Thymus (tissue), 11 donors: ENCODE measurements at regions not wholly inside any gene's neighbourhood (a gene's known extent, or its start where the extent isn't known, plus 50 kb on each side); places are given as distances from the start of the nearest gene placed in this dataset.

ENCODE experiments used
- DNase-seq, 9 donors: peaks; one replicate each; pipeline ENCODE4 v3.0.0-alpha.2; 2013; ENCODE audit warnings: low spot score in 9 of 9, low read depth in 6 of 9, missing footprints in 1 of 9
- H3K27ac ChIP-seq, 2 donors: one replicate each; pipeline ENCODE4 v1.5.1; 2013; ENCODE audit warnings: control low read depth in 1 of 2, low read depth in 1 of 2, low read length in 1 of 2, mild to moderate bottlenecking in 1 of 2, moderate library complexity in 1 of 2
- H3K27me3 ChIP-seq, 2 donors: one replicate each; pipeline ENCODE4 v1.5.1; 2013; ENCODE audit warnings: low read length in 1 of 2; ENCODE audit not compliant: control insufficient read depth in 2 of 2, insufficient read depth in 1 of 2
- H3K36me3 ChIP-seq, 2 donors: one replicate each; pipeline ENCODE4 v1.5.1; 2013; ENCODE audit warnings: low read length in 1 of 2, mild to moderate bottlenecking in 1 of 2, moderate library complexity in 1 of 2; ENCODE audit not compliant: control insufficient read depth in 2 of 2, insufficient read depth in 2 of 2
- H3K4me1 ChIP-seq, 2 donors: one replicate each; pipeline ENCODE4 v1.5.1; 2013; ENCODE audit warnings: low read length in 2 of 2; ENCODE audit not compliant: control insufficient read depth in 2 of 2, insufficient read depth in 2 of 2
- H3K4me3 ChIP-seq, 2 donors: one replicate each; pipeline ENCODE4 v1.5.1; 2013; ENCODE audit warnings: low read length in 2 of 2, control low read depth in 1 of 2, mild to moderate bottlenecking in 1 of 2
- H3K9me3 ChIP-seq, 2 donors: one replicate each; pipeline ENCODE4 v1.5.1; 2013; ENCODE audit warnings: low read length in 1 of 2, mild to moderate bottlenecking in 1 of 2; ENCODE audit not compliant: control insufficient read depth in 2 of 2, insufficient read depth in 1 of 2
- WGBS: extraction: QIAGEN DNeasy Blood & Tissue Kit; methylation state at CpG from one replicate; pipeline ENCODE4 v1.1.7; 2013; 5-methylcytosine and 5-hydroxymethylcytosine counted together
- donor health status: healthy.

DNA sequence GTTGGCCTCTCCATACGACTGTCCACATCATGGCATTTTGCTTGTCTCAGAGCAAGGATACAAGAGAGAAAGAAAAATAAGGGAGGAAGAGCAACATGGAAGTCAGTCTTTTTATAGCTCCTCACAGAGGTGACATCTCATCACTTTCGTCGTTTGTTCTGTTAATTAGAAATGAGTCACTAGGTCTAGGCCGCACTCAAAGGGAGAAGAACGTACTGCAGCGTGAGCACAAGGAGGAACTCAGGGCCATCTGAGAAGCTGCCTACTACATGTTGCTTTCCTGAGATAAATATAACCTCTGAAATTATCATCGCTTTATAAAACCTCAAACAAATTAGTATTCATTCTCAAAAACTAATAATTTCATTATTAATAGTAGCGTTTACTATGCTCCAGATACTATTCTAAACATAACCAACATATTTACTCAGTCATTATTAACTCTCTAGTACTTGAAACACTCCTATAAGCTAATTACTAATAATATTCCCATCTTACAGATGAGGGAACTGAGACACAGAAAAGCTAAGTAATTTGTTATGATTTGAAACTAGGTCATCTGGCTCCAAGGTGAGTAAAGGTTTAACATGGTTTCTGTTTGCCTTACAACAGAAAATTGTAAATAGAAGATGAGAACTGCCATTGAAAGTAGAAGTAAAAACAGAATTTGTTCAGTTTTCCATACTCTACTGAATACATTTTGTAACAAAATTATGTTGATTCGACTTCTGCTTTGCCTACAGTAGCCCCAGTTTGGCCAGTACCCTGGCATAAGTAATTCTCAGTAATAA, 213.2 kb upstream of the UGT8 start:
- no peak overlapping the region for H3K4me3 ChIP-seq
- DNase-seq: no peak
- WGBS: 88% methylated on average over 9 of the region's 9 CpGs
- H3K27ac ChIP-seq: no peak overlapping the region
- H3K36me3 ChIP-seq: no peaks in the 10 kb centered on the region
- no peaks in the 10 kb centered on the region for H3K4me1 ChIP-seq
- H3K9me3 ChIP-seq: no peaks in the 10 kb centered on the region
- H3K27me3 ChIP-seq: no peaks in the 10 kb centered on the region

DNA sequence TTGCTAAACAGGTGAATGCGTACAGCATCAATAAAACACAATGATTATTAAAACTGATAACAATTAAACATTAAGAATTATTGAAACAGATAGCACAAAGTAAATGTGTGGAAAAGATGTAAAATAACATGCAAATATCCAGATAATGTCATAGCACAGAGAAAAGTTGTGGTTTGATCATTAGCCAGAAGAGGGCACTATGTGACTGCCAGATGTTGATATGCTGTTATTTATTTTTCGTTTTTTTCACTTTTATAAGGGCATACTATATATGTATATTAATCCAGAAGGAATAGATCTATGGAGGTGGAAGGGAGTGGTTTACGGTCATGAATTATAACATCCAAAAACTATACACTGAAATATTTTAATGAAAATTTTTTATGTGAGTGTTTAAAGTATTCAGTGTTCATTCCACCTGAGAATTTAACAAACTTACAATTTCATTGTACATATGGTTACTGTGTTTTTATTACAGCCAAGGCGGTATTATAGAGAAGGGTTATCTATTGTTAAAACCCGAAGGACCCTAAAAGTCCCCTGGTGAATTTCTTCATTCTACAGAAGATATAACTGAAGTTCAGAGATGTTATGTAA, 211.9 kb upstream of the UGT8 start:
- H3K27ac ChIP-seq: no peak overlapping the region
- H3K27me3 ChIP-seq: no peaks in the 10 kb centered on the region
- 44% methylated on average over 5 of the region's 5 CpGs for WGBS
- H3K4me1 ChIP-seq: no peaks in the 10 kb centered on the region
- H3K9me3 ChIP-seq: no peaks in the 10 kb centered on the region
- DNase-seq: peak in 2 of 9 donors; percentile 18 to 22
- no peaks in the 10 kb centered on the region for H3K36me3 ChIP-seq
- H3K4me3 ChIP-seq: no peak overlapping the region

DNA sequence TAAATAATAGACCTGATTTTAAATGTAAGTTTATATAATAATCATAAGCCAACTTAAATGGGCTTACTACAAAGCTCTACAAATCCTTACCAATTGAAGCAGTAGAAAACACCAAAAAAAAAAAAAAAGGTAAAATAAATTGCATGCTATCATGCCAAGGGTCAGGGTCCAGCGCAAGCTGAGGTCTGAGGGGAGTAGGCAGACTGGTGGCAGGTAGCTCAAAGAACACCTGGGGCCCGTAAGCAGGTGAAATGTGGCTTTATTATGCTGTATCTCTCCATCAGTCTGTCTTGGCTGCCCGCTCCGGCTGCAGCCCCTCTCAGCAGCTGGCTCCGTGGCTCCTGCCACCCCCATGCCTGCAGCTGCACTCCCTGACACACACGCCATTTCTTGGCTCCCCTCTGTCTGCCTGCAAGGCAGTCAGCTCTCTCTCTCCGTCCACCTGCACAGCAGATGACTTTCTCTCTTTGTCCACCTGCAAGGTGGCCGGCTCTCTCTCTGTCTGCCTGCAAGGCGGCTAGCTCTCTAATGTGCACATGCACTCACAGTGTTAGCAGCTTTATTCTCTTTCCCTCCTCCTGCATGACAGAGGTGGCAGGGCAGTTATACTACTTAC, 209.4 kb upstream of the UGT8 start:
- WGBS: 88% methylated on average over 9 of the region's 9 CpGs
- Histone ChIP-seq H3K27ac (no peak overlapping the region), H3K27me3 (no peaks in the 10 kb centered on the region), H3K4me3 (no peak overlapping the region), H3K4me1 (no peaks in the 10 kb centered on the region), H3K9me3 (no peaks in the 10 kb centered on the region), H3K36me3 (no peaks in the 10 kb centered on the region)
- no peak for DNase-seq

GRCh38 chr4:114393295-114394038, 205.1 kb upstream of the UGT8 start:
- H3K9me3 ChIP-seq: no peaks in the 10 kb centered on the region
- no peaks in the 10 kb centered on the region for H3K27me3 ChIP-seq
- DNase-seq: no peak
- H3K36me3 ChIP-seq: no peaks in the 10 kb centered on the region
- H3K27ac ChIP-seq: no peak overlapping the region
- no peak overlapping the region for H3K4me3 ChIP-seq
- H3K4me1 ChIP-seq: no peaks in the 10 kb centered on the region
- WGBS: 63% methylated on average over 3 of the region's 3 CpGs

DNA sequence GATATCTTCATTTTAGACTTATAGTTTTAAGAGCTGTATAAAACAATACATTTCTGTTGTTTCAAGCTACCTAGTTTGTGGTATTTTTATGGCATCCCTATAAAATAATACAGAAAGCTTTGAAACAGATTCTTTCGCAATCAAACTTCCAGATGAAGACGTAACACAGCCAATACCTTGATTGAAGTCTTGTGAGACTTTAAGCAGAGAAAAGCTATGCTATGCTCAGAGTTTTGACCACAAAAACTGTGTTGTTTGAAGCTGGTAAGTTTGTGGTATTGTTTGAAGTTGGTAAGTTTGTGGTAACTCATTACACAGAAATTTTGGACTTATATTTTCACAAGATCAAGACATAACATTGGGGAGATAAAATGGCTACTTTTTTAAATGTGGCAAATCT, 201.8 kb upstream of the UGT8 start:
- peak in 1 of 9 donors; percentile 50 for DNase-seq
- Histone ChIP-seq H3K9me3 (no peaks in the 10 kb centered on the region), H3K4me3 (no peak overlapping the region), H3K27ac (no peak overlapping the region), H3K36me3 (no peaks in the 10 kb centered on the region), H3K27me3 (no peaks in the 10 kb centered on the region), H3K4me1 (no peaks in the 10 kb centered on the region)
- WGBS: 13% methylated on average over 2 of the region's 2 CpGs

DNA sequence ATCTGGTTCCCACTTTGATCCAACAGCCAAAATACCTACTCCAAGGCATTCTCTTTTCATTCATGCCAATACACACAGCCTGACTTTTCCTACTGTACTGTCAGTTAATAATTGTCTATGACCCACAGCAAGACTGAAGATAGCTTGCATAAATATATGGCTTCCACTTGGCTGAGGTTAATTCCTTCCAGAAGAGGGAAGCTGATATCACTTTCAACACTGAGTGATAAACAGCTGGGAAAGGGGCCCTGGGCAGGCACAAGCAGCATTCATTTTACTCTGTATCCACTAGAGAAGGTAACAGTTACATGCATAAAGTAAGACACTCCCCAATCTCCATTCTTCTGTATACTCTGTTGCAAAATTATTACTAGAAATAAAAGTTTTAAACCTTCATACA, 200.2 kb upstream of the UGT8 start:
- no peak for DNase-seq
- H3K4me1 ChIP-seq: no peaks in the 10 kb centered on the region

GRCh38 chr4:114399105-114399504, 199.5 kb upstream of the UGT8 start:
- no peak for DNase-seq
- Histone ChIP-seq H3K36me3 (no peaks in the 10 kb centered on the region), H3K9me3 (no peaks in the 10 kb centered on the region), H3K27me3 (no peaks in the 10 kb centered on the region), H3K27ac (no peak overlapping the region), H3K4me3 (no peak overlapping the region), H3K4me1 (no peaks in the 10 kb centered on the region)
- WGBS: 90% methylated on average over 5 of the region's 5 CpGs

More for the DNA sequence above, 200.2 kb upstream of the UGT8 start:
- no peaks in the 10 kb centered on the region for H3K9me3 ChIP-seq
- H3K36me3 ChIP-seq: no peaks in the 10 kb centered on the region
- no peaks in the 10 kb centered on the region for H3K27me3 ChIP-seq
- H3K27ac ChIP-seq: no peak overlapping the region
- no peak overlapping the region for H3K4me3 ChIP-seq

- Histone ChIP-seq H3K27me3 (no peaks in the 10 kb centered on the region), H3K9me3 (no peaks in the 10 kb centered on the region), H3K4me3 (no peak overlapping the region), H3K36me3 (no peaks in the 10 kb centered on the region), H3K4me1 (no peaks in the 10 kb centered on the region), H3K27ac (no peak overlapping the region)
- DNase-seq: no peak
- WGBS: 25% methylated on average over 1 of the region's 1 CpG
Measured at GRCh38 chr4:114400531-114400930, 198.1 kb upstream of the UGT8 start.

GRCh38 chr4:114401483-114401882, 197.1 kb upstream of the UGT8 start:
- 91% methylated on average over 2 of the region's 2 CpGs for WGBS
- no peaks in the 10 kb centered on the region for H3K27me3 ChIP-seq
- no peak overlapping the region for H3K4me3 ChIP-seq
- no peak overlapping the region for H3K27ac ChIP-seq
- no peaks in the 10 kb centered on the region for H3K36me3 ChIP-seq
- no peak for DNase-seq
- no peaks in the 10 kb centered on the region for H3K9me3 ChIP-seq
- H3K4me1 ChIP-seq: no peaks in the 10 kb centered on the region
